Anterior cingulate cortex (tissue), 58 donors: ENCODE measurements at regions not wholly inside any gene's neighbourhood (a gene's known extent, or its start where the extent isn't known, plus 50 kb on each side); places are given as distances from the start of the nearest gene placed in this dataset.

ENCODE experiments used
- DNase-seq, 58 donors: peaks; one replicate each; lab custom pipeline; 2025; lab: John Stamatoyannopoulos, UW

- no peak for DNase-seq
Measured at GRCh38 chr6:44599672-44600071, 212.2 kb downstream of the CDC5L start.

- no peak for DNase-seq
Measured at GRCh38 chr6:44603044-44603686, 215.7 kb downstream of the CDC5L start.

- DNase-seq: no peak
Measured at GRCh38 chr6:44606504-44606903, 219.0 kb downstream of the CDC5L start.

- DNase-seq: no peak
Measured at GRCh38 chr6:44606976-44607375, 219.5 kb downstream of the CDC5L start.

- no peak for DNase-seq
Measured at GRCh38 chr6:44608175-44608574, 220.7 kb downstream of the CDC5L start.

DNA sequence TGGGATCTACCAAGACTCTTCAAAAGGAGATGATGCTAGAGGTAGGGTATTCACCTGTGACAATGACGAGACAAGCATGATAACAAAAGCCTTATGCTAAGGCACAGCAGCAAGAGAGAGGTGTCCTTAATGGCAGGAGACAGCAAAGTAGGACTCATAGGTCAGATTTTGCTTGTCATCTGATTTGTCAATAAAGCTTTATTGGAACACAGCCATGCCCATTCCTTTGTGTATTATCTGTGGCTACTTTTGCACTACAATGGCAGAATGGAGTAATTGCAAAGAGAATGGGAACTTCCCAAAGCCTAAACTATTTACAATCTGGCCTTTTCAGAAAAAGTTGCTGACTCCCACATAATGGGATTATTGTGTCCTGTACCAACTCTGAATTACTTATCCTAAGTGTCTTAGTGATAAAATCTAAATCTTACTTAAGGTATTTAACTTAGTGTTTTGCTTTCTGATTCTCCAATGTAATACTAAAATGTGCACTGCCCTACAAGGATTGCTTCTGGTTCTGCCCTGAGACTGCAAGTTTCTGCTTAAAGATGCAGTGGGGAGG is 221.6 kb downstream of the CDC5L start:
- no peak for DNase-seq

- peak in 1 of 58 donors; percentile 9 for DNase-seq
Measured at GRCh38 chr6:44614396-44614795, 226.9 kb downstream of the CDC5L start.

DNA sequence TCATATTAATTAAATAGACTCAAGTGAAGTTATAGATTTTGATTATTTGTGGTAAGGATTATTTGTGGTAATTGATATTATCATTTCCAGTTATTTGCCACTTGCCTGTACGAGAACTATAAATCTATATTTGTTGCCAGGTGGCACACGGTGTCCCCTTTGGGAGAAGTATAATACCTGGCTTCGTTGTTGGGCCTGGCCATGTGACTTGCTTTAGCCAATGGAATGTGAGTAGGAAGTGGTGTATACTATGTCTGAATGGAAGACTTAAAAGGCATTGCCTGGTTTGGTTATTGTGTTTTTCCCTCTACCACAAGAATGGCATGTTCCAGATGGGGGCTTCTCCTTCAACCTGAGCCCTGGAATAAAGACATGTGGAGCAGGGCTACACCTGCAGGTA is 228.1 kb downstream of the CDC5L start:
- DNase-seq: no peak

GRCh38 chr6:44617416-44617815 is 229.9 kb downstream of the CDC5L start:
- no peak for DNase-seq

GRCh38 chr6:44618371-44618770 is 230.9 kb downstream of the CDC5L start:
- no peak for DNase-seq

GRCh38 chr6:44620922-44621321 is 233.4 kb downstream of the CDC5L start:
- DNase-seq: no peak

DNA sequence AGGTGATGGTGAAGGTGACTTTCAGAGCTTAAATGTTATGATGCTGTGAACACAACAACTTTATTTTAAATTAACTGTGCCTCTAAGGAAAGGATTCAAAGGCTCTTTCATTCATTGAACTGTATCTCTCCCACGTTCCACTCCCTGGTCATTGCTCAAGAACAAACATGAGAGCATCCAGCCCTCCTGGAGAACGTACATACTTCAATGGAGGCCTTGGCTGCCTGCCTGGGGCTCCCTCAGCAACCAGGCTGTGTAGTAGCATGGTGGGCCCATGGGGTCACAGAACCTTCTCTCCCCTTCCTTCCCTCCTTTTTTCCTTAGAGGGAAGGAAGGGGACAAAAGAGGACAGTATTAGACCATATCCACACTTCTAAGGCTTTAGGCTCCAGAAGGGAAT is 234.3 kb downstream of the CDC5L start:
- no peak for DNase-seq

DNA sequence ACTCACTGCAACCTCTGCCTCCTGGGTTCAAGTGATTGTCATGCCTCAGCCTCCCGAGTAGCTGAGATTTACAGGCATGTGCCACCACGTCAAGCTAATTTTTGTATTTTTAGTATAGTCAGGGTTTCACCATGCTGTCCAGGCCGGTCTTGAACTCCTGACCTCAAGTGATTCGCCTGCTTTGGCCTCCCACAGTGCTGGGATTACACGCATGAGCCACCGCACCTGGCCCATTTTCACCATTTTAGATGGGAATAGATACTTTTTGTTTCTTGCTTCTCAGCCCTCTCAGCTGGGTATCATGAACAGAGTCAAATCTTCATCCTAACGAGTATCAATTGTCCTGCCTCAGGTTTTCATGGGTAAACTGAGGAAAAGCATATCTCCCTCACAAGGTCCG is 235.0 kb downstream of the CDC5L start:
- no peak for DNase-seq

DNA sequence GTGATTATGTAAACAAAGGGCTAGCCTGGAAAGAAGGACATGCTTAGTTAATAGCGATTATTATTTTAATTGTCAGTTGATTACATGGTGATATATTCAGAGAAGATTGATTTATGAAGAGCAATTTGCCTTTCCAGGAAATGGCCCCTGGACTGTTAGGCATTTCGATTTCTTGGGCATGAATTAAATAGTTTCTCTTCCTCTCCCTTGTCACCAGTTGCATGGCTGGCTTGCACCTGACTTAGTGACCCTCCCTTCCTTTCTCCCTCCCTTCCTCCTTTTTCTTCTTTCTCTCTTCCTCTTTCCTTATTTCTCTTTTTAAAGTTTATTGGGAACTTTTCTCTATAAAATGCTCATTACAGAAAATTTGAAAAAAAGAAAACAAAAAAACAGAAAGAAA is 235.4 kb downstream of the CDC5L start:
- DNase-seq: no peak

- DNase-seq: no peak
Measured at GRCh38 chr6:44624226-44624625, 236.7 kb downstream of the CDC5L start.

- DNase-seq: no peak
Measured at GRCh38 chr6:44624936-44625573, 237.5 kb downstream of the CDC5L start.

DNA sequence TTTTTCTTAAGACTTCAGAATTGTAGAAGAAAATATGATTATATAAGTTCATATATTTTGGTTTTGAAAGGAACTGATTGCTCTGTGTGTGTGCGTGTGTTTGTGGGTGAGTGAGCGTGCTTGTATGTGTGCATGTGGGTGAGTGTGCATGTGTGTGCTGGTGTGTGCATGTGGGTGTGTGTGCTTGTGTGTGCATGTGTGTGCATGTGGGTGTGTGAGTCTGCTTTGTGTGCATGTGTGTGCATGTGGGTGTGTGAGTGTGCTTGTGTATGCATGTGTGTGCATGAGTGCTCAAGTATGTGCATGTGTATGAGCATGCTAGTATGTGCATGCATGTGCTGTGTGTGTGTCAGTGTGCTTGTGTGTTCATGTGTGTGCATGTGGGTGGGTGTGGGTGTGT is 238.5 kb downstream of the CDC5L start:
- DNase-seq: no peak

- DNase-seq: no peak
Measured at GRCh38 chr6:44626616-44627015, 239.1 kb downstream of the CDC5L start.

- peak in 8 of 58 donors; percentile 4 to 43 (median 10) for DNase-seq
Measured at GRCh38 chr6:44627091-44627882, 239.8 kb downstream of the CDC5L start.

DNA sequence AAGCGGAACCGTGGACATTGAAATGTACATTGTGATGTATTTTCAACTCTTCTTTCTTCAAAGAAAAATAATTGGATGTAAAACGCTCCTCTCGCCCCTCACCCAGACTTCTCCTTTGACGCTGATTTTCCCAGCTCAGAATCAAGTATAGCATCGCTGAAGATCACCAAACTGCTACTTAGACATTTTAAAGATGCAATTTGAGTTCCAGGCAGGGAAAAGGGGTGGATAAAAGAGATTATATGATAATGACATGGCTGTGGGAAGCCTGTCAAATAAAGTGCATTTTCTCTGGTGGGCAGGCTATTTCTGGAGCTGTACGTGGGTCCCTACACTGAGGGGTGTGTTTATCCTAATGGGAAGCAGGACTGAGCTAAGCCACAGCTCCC is 240.4 kb downstream of the CDC5L start:
- DNase-seq: no peak

- DNase-seq: no peak
Measured at GRCh38 chr6:44628347-44628746, 240.8 kb downstream of the CDC5L start.
